ENCODE measurements at regions not wholly inside any gene's neighbourhood (a gene's known extent, or its start where the extent isn't known, plus 50 kb on each side); places are given as distances from the start of the nearest gene placed in this dataset.
"Not testable (repeated sequence)": the region's sequence is repeated elsewhere in the genome, so short reads cannot be mapped to it uniquely, and the experiment has no call there.

GRCh38 chr4:12447451-12447850, 1018.8 kb upstream of the HS3ST1 start:
- no peak for DNase-seq (ENCODE audit: low read depth)

- DNase-seq (ENCODE audit: low read depth) = no peak
These were observed 1018.0 kb upstream of the HS3ST1 start for GRCh38 chr4:12446657-12447185.

GRCh38 chr4:12446256-12446655, 1017.6 kb upstream of the HS3ST1 start:
- DNase-seq (ENCODE audit: low read depth) = no peak

- DNase-seq (ENCODE audit: low read depth) = no peak
These were observed 1017.1 kb upstream of the HS3ST1 start for GRCh38 chr4:12445711-12446235.

DNA sequence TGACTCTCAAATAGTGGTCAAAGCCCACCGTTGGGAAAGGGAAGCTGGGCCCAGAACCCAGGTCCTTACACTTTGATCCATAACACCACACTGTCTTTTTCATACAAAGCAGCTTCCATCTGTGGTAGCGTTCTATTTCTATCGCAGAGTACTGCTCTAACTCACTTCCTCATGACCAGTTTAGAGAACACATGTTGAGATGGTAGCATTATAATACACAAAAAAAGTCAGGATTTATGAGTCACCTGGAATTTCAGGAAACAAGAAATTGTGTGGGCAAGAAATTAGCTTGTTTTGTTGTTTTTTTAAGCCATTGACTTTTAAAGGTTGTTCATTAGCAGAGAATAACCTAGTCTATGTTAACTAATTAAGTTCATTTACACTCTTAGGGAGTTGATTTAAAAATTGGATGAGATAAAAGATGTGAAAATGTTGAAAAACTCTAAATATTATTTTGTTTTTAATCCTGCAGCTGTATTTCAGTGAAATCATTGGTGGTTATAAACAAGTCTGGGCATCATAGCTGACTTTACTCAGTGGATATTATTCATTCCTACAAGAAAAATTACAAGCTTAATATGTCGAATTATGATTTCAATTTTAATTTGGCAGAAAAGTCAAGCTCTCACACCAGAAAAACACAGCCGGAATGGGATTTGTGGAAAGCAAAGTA, 1011.1 kb upstream of the HS3ST1 start:
- DNase-seq (ENCODE audit: low read depth) = no peak

- DNase-seq (ENCODE audit: low read depth) = not testable (repeated sequence)
These were observed 1002.6 kb upstream of the HS3ST1 start for GRCh38 chr4:12431259-12431658.

DNA sequence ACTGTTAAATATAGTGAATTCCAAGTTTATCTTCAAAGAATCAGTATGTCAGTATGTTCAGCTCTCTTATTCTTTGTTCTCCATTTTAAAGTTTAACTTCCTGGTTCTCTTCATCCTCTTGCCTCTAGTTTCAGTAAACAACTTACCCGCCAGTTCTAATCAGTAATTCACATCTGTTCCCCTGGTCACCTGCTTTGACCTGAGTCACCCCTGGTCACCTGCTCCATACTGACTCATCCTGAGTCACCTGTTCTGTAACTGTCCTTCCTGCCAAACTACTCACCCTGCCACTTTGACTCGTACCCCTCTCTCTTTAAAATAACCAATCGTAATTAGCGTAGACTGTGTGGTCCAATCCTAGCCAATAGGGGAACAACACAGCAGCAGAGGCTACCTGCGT, 992.7 kb upstream of the HS3ST1 start:
- no peak for DNase-seq (ENCODE audit: low read depth)

GRCh38 chr4:12416755-12417154, 988.1 kb upstream of the HS3ST1 start:
- DNase-seq (ENCODE audit: low read depth) = no peak

GRCh38 chr4:12414181-12414812, 985.6 kb upstream of the HS3ST1 start:
- DNase-seq (ENCODE audit: low read depth) = no peak

GRCh38 chr4:12411072-12411471, 982.4 kb upstream of the HS3ST1 start:
- no peak for DNase-seq (ENCODE audit: low read depth)

DNA sequence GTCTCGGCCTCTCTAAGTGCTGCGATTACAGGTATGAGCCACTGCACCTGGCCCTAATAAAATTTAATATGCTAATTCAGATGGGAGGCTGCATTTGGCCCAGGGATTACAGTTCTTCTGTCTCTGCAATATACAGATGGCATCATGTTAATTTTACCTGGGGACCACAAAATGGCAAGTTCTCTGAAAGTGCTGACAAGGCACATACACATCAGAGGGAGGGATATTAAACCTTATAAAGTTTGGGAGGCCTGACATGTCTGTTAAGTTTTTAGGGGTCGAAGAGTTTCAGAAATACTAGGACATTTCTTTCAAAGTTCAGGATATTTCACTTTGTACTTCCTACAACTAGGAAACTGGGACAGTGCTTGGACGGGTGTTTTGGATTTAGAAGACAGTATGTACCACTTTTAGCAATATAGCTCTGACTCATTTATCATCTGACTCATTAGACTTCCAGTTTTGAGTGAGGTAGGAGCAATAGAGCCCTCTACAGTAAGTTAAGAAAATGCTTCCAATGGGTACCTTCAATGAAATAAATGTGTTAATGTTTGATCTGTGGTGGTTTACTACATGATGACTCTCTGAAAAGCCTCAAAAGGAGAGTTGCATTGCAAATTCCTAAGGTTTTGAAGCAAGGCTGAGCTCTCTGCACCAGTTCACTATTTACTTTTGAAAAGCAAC, 981.0 kb upstream of the HS3ST1 start:
- no peak for DNase-seq (ENCODE audit: low read depth)

- no peak for DNase-seq (ENCODE audit: low read depth)
These were observed 979.7 kb upstream of the HS3ST1 start for GRCh38 chr4:12408364-12408763.

- no peak for DNase-seq (ENCODE audit: low read depth)
These were observed 974.5 kb upstream of the HS3ST1 start for GRCh38 chr4:12403175-12403574.

DNA sequence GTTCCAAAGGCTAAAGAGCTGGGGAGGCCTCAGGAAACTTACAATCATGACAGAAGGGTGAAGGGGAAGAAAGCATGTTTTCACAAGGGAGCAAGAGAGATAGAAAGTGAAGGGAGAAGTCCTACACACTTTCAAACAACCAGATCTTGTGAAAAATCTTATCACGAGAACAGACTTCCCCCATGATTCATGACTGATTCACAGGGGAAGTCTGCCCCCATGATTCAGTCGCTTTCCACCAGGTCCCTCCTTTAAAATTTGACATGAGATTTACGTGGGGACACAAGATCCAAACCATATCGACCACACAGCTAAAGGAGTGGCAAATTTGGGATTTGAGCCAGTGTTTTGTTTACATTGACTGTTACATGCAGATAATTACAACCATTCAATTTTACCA, 971.1 kb upstream of the HS3ST1 start:
- DNase-seq (ENCODE audit: low read depth) = no peak

- DNase-seq (ENCODE audit: low read depth) = no peak
These were observed 965.1 kb upstream of the HS3ST1 start for GRCh38 chr4:12393631-12394262.

GRCh38 chr4:12389604-12390003, 960.9 kb upstream of the HS3ST1 start:
- no peak for DNase-seq (ENCODE audit: low read depth)

DNA sequence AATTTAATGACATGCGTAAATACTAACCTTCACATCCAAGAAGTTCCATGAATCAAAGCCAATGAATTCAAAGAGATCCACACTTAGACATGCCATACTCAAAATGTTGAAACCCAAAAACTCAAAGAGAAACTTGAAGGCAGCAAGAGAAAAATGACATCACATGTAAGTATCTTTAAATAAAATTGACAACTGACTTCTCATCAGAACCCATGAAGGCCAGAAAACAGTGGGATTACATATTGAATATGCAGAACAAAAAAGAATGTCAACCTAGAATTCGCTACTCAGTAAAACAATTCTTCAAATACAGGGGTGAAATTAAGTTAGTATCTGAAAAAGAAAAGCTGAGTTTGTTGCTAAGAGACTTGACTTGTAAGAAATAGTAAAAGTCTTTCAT, 953.9 kb upstream of the HS3ST1 start:
- DNase-seq (ENCODE audit: low read depth) = no peak

DNA sequence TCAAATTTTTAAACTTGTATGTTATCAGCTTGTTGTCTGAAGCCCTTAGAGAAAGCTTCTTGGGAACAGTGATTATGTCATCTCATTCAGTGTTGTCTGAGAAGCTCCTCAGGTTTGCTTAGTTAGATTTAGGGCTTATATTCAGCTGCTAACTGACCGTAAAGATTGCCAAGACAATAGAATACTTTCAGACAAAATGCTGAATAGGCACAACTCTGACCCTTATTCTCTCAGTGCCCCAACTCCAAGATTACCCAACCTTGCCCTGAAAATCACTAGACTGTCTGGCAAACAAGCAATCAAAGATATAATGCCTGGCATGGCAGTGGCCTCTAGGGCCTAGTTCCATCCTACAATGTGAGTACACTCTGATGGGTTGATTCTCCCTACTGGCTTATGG, 950.5 kb upstream of the HS3ST1 start:
- no peak for DNase-seq (ENCODE audit: low read depth)

GRCh38 chr4:12375805-12376204, 947.1 kb upstream of the HS3ST1 start:
- no peak for DNase-seq (ENCODE audit: low read depth)

GRCh38 chr4:12365869-12366268, 937.2 kb upstream of the HS3ST1 start:
- not testable (repeated sequence) for DNase-seq (ENCODE audit: low read depth)

DNA sequence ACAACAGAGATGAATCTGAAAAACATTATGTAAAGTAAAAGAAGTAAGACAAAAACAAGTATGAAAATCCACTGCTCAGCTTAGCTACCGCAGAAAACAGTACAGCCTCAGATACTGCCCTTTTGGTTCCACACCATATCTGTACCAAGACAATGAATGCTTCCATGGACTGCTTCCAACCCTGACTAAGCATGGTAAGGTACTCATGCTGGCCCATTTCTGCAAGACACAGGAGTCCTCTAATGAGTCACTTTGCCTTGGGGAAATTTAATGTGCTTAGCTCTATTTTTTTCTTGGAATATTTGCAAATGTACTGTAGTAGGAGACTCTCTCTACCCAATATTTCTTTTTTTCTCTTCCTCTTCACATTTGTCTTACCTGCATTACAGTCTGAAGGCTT, 931.7 kb upstream of the HS3ST1 start:
- DNase-seq (ENCODE audit: low read depth) = no peak

DNA sequence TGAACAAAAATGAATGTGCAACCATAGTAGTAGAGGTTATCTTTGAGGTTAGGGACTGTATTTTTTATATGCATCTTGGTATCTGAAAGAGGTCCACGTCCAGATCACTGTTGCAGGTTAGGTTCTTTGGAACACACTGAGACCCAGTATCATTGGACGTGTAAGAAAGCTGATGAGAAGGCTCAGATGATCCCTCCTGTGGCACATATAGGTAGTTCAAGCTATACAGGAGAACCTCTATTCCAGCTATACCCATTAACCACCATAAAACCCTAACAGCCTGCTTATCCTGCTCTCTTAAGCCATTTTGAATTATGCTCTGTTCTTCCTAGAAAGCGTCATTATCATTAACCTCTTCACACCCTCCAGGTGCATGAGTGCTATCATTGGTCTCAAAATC, 930.7 kb upstream of the HS3ST1 start:
- no peak for DNase-seq (ENCODE audit: low read depth)

Data from stimulated activated CD4-positive, alpha-beta T cell treated with anti-CD3 and anti-CD28 coated beads, Interleukin-2, amount 100 ng/mL, for 4 hours (primary cell).